IPS-18a (cell line): ENCODE measurements at regions not wholly inside any gene's neighbourhood (a gene's known extent, or its start where the extent isn't known, plus 50 kb on each side); places are given as distances from the start of the nearest gene placed in this dataset.

ENCODE experiments used
- H3K27ac ChIP-seq: one replicate; pipeline ENCODE4 v1.5.1; 2013; ENCODE audit warnings: low read length
- H3K27me3 ChIP-seq: one replicate; pipeline ENCODE4 v1.6.1; 2013; ENCODE audit warnings: mild to moderate bottlenecking, low read length; ENCODE audit not compliant: control insufficient read depth, insufficient read depth
- H3K36me3 ChIP-seq: one replicate; pipeline ENCODE4 v1.6.1; 2013; ENCODE audit warnings: low read depth, low read length; ENCODE audit not compliant: control insufficient read depth
- H3K4me1 ChIP-seq: one replicate; pipeline ENCODE4 v1.6.1; 2013; ENCODE audit warnings: low read depth, low read length; ENCODE audit not compliant: control insufficient read depth
- H3K4me3 ChIP-seq: one replicate; pipeline ENCODE4 v1.5.1; 2013; ENCODE audit warnings: low read length
- H3K9ac ChIP-seq: one replicate; pipeline ENCODE4 v1.6.1; 2013; ENCODE audit warnings: mild to moderate bottlenecking, low read length, moderate library complexity
- H3K9me3 ChIP-seq: one replicate; pipeline ENCODE4 v1.6.1; 2013; ENCODE audit warnings: low read depth, low read length; ENCODE audit not compliant: control insufficient read depth

DNA sequence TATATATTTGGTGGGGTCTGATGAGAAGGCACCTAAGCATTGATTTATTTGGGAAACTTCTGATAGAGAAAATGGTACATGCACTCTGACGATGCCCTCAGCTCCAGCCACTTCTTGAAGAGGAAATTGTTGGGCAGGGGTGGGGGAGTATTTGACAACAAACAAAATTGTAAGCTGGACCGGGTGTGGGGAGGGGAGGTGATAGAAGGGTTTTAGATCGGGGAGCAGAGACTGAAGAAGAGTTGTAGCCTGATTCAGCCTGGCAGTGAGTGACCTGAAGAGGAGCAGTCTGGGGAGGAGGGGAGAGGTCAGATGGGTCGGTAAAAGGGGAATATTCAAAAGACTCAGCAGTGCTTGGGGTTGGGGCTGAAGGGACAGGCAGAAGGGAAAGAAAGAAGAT, 2284.7 kb downstream of the TP53TG3F start:
- Histone ChIP-seq H3K36me3 (no peaks in the 10 kb centered on the region), H3K27ac (no peak overlapping the region), H3K27me3 (no peaks in the 10 kb centered on the region), H3K4me3 (no peak overlapping the region), H3K9ac (no peak overlapping the region), H3K9me3 (peaks cover 56% of the 10 kb centered on the region), H3K4me1 (no peaks in the 10 kb centered on the region)

DNA sequence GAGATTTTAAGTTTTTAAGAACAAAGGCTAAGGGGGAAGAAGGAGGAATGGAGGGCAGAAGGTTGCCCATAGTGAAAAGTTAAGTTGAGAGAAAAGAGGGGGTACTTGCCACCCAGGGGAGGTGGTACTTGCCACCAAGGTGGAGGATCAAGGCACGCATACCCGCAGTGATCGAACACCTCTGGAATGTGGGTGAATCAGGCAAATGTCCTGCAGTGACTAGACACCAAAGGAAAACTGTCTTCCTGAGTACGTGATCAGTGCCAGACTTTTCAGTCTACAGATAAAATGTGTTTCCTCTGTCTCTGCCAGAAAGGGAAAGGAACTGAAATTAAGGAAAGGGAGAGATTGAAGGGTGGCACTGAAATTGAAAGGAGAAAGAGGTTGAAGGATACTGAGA, 2285.3 kb downstream of the TP53TG3F start:
- no peaks in the 10 kb centered on the region for H3K4me1 ChIP-seq
- no peak overlapping the region for H3K9ac ChIP-seq
- H3K4me3 ChIP-seq, result no peak overlapping the region
- peaks cover 54% of the 10 kb centered on the region for H3K9me3 ChIP-seq
- H3K27ac ChIP-seq, result no peak overlapping the region
- H3K36me3 ChIP-seq, result no peaks in the 10 kb centered on the region
- H3K27me3 ChIP-seq, result no peaks in the 10 kb centered on the region

DNA sequence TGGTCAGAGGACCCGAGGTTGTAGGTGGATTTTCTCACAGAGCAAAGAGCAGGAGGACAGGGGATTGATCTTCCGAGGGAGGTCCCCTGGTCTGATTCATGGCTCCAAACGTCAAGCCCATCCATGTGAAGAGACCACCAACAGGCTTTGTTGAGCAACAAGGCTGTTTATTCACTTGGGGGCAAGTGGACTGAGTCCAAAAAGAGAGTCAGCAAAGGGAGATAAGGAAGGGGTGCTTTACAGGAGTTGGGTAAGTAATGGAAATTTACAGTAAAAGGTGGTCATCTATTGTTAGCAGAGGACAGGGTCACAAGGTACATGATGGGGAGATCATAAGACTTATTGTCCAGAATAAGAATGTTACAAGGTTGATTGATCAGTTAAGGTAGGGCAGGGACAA, 2285.8 kb downstream of the TP53TG3F start:
- Histone ChIP-seq H3K4me3 (no peak overlapping the region), H3K9me3 (peaks cover 53% of the 10 kb centered on the region), H3K4me1 (no peaks in the 10 kb centered on the region), H3K27ac (no peak overlapping the region), H3K36me3 (no peaks in the 10 kb centered on the region), H3K9ac (no peak overlapping the region), H3K27me3 (no peaks in the 10 kb centered on the region)

DNA sequence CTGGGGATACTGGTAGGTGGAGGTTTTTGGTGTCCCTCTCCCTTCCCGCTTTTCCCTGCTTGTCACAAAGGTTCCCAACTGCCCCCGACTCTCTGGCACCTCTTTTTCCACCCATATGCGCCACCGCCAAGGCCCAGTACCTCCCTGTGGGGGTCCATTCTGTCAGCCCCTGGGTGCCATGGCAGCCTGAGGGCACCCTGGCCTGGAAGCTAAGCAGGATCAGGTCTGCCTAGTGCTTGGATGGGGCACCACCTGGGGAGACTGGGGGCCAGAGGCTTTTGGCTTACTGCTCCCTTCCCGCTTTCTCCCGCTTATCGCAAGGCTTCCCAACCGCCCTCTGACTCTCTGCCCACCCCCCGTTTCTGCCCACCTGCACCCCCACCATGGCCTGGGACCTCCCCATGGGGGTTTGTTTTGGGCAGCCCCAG, 2286.4 kb downstream of the TP53TG3F start:
- H3K27me3 ChIP-seq, result no peaks in the 10 kb centered on the region
- peaks cover 48% of the 10 kb centered on the region for H3K9me3 ChIP-seq
- H3K4me3 ChIP-seq, result no peak overlapping the region
- H3K9ac ChIP-seq, result no peak overlapping the region
- H3K36me3 ChIP-seq, result no peaks in the 10 kb centered on the region
- H3K4me1 ChIP-seq, result no peaks in the 10 kb centered on the region
- H3K27ac ChIP-seq, result no peak overlapping the region

DNA sequence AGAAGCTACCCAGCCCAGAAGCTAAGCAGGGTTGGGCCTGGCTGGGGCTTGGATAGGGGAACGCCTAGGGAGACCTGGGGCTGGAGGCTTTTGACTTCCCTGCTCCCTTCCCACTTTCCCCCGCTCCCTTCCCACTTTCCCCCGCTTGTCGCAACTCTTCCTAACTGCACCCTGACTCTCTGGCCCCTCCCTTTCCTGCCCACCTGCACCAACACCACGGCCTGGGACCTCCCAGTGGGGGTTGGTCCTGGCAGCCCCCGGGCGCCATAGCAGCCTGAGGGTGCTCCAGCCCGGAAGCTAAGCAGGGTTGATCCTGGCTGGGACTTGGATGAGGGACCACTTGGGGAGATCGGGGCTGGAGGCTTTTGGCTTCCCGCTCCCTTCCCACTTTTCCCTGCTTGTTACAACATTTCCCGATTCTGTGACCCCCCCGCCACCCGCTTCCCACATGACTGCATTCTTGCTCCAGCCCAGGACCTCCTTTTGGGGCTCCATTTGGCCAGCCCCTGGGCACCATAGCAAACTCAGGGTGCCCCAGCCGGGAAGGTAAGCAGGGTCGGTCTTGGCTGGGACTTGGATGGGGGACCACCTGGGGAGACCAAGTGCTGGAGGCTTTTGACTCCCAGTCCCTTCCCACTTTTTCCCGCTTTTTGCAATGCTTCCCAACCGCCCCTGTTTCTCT, 2287.0 kb downstream of the TP53TG3F start:
- Histone ChIP-seq H3K4me3 (no peak overlapping the region), H3K36me3 (no peaks in the 10 kb centered on the region), H3K9me3 (peaks cover 46% of the 10 kb centered on the region), H3K9ac (no peak overlapping the region), H3K27ac (no peak overlapping the region), H3K4me1 (no peaks in the 10 kb centered on the region), H3K27me3 (no peaks in the 10 kb centered on the region)

DNA sequence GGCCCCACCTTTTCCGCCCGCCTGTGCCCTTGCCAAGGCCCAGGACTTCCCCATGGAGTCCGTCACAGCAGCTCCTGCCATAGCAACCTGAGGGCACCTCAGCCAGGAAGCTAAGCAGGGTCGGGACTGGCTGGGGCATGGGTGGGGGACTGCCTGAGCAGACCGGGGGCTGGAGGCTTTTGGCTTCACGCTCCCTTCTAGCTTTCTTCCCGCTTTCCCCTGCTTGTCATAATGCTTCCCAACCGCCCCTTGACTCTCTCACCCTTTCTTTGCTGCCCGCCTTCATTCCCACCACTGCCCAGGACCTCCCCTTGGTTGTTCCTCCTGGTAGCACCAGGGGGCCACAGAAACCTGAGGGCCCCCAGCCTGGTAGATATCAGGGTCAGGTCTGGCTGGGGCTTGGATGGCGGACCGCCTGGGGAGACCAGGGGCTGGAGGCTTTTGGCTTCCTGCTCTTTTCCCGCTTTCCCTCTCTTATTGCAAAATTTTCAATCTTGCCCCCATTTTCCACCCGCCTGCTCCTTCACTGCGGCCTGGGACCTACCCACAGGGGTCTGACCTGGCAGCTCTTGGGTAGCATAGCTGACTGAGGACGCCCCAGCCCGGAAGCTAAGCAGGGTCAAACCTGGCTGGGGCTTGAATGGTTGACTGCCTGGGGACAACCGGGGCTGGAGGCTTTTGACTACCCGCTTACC, 2287.7 kb downstream of the TP53TG3F start:
- Histone ChIP-seq H3K9ac (no peak overlapping the region), H3K27me3 (no peaks in the 10 kb centered on the region), H3K4me3 (no peak overlapping the region), H3K9me3 (peaks cover 47% of the 10 kb centered on the region), H3K27ac (no peak overlapping the region), H3K36me3 (no peaks in the 10 kb centered on the region), H3K4me1 (no peaks in the 10 kb centered on the region)

DNA sequence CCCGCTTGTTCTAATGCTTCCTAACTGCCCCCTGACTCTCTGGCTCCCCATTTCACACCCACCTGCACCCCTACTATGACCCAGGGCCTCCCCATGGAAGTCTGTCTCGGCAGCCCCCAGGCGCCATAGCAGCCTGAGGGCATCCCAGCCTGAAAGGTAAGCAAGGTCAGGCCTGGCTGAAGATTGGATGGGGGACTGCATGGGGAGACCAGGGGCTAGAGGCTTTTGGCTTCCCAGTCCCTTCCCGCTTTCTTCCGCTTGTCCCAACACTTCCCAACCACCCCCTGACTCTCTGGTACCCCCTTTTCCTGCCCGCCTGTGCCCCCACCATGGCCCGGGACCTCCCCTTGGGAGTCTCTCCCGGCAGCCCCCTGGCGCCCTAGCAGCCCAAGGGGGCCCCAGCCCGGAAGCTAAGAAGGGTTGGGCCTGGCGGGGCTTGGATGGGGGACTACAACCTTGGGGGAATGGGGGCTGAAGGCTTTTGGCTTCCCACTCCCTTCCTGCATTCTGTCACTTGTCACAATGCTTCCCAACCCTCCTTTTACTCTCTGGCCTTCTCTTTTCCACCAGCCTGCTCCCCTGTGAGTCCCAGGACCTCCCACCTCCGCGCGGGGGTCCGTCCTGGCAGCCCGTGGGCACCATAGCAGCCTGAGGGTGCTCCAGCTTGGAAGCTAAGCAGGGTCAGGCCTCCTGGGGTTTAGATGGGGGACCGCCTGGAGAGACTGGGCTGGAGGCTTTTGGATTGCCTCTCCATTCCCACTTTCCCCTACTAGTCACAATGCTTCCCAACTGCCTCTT, 2288.4 kb downstream of the TP53TG3F start:
- Histone ChIP-seq H3K4me1 (no peaks in the 10 kb centered on the region), H3K27ac (no peak overlapping the region), H3K27me3 (no peaks in the 10 kb centered on the region), H3K4me3 (no peak overlapping the region), H3K9me3 (peaks cover 41% of the 10 kb centered on the region), H3K9ac (no peak overlapping the region), H3K36me3 (no peaks in the 10 kb centered on the region)

DNA sequence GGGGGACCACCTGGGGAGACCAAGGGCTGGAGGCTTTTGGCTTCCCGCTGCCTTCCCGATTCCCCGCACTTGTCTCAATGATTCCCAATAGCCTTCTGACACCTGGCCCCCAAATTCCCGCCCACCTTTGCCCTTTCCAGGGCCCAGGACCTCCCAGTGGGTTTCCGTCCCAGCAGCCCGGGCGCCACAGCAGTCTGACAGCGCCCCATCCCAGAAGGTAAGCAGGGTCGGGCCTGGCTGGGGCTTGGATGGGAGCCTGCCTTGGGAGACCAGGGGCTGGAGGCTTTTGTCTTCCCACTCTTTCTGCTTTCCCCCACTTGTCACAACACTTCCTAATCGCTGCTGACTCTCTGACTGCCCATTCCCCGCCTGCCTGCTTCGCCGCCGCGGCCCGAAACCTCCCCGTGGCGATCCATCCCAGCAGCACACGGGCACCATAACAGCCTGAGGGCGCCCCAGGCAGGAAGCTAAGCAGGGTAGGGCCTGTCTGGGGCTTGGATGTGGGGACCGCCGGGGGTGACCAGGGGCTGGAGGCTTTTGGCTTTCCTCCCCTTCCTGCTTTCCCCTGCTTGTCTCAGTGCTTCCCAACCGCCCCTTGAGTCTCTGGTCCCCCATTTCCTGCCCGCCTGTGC, 2289.3 kb downstream of the TP53TG3F start:
- no peak overlapping the region for H3K27ac ChIP-seq
- H3K4me1 ChIP-seq, result no peaks in the 10 kb centered on the region
- no peak overlapping the region for H3K9ac ChIP-seq
- H3K27me3 ChIP-seq, result no peaks in the 10 kb centered on the region
- H3K36me3 ChIP-seq, result no peaks in the 10 kb centered on the region
- no peak overlapping the region for H3K4me3 ChIP-seq
- peaks cover 37% of the 10 kb centered on the region for H3K9me3 ChIP-seq

DNA sequence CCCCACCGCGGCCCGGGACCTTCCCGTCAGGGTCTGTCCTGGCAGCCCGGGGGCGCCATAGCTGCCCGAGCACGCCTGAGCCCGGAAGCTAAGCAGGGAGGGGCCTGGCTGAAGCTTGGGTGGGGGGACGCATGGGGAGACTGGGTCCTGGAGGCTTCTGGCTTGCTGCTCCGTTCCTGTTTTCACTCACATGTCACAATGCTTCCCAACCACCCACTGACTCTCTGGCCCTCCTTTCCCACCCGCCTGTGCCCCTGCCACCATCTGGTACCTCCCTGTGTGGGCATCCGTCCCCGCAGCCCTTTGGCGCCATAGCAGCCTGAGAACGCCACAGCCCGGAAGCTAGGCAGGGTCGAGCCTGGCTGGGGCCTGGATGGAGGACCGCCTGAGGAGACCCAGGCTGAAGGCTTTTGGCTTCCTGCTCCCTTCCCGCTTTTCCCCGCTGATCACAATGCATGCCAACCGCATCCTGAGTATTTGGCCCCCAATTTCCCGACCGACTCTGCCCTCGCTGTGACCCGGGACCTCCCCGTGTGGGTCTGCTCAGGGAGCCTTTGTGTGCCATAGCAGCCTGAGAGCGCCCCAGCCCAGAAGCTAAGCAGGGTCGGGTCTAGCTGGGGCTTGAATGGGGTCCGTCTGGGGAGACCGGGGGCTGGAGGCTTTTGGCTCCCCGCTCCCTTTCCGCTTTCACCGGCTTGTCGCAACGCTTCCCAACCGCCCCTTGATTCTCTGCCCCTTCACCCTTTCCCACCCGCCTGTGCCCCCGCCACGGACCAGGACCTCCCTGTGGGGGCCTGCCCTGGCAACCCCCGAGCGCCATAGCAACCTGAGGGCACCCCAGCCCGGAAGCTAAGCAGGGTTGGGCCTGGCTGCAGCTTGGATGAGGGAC, 2290.1 kb downstream of the TP53TG3F start:
- H3K27ac ChIP-seq, result no peak overlapping the region
- no peak overlapping the region for H3K9ac ChIP-seq
- no peaks in the 10 kb centered on the region for H3K36me3 ChIP-seq
- no peak overlapping the region for H3K4me3 ChIP-seq
- H3K4me1 ChIP-seq, result no peaks in the 10 kb centered on the region
- peaks cover 33% of the 10 kb centered on the region for H3K9me3 ChIP-seq
- no peaks in the 10 kb centered on the region for H3K27me3 ChIP-seq

DNA sequence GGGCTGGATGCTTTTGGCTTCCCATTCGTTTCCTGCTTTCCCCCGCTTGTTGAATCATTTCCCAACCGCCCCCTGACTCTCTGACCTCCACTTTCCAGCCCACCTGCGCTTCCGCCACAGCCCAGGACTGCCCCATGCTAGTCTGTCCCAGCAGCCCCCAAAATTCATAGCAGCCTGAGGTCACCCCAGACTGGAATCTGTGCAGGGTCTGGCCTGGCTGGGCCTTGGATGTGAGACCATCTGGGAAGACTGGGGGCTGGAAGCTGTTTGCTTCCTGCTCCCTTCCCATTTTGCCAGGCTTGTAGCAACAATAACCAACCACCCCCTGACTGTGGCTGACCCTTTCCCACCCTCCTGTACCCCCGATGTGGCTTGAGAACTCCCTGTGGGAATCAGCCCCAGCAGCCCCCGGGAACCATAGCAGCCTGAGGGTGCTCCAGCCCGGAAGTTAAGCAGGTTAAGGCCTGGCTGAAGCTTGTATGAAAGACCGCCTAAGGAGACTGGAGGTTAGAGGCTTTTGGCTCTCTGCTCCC, 2290.8 kb downstream of the TP53TG3F start:
- H3K36me3 ChIP-seq, result no peaks in the 10 kb centered on the region
- H3K9ac ChIP-seq, result no peak overlapping the region
- H3K4me1 ChIP-seq, result no peaks in the 10 kb centered on the region
- no peak overlapping the region for H3K4me3 ChIP-seq
- H3K27ac ChIP-seq, result no peak overlapping the region
- peaks cover 32% of the 10 kb centered on the region for H3K9me3 ChIP-seq
- H3K27me3 ChIP-seq, result no peaks in the 10 kb centered on the region
